H1 (cell line): ENCODE measurements at regions not wholly inside any gene's neighbourhood (a gene's known extent, or its start where the extent isn't known, plus 50 kb on each side); places are given as distances from the start of the nearest gene placed in this dataset.

Experiments
- ASH2L ChIP-seq: fragments of 200-600, 300-600 bp; sonication (generic); IDR thresholded peaks from one replicate; pipeline ENCODE4 v1.7.1; 2017; ENCODE audit warnings: low read length
- E2F6 ChIP-seq: IDR thresholded peaks from 2 replicates; pipeline ENCODE4 v1.6.1; 2012; ENCODE audit warnings: inconsistent platforms
- EZH2 ChIP-seq: fragments of 200-600 bp; sonication (generic); IDR thresholded peaks from 2 replicates; pipeline ENCODE4 v1.7.1; 2012; ENCODE audit warnings: low read depth, mild to moderate bottlenecking, moderate library complexity, low read length, inconsistent platforms; ENCODE audit not compliant: severe bottlenecking
- GTF2F1 ChIP-seq: IDR thresholded peaks from 2 replicates; pipeline ENCODE4 v1.6.1; 2012; ENCODE audit warnings: low read depth, low read length, improper control_type of control experiment, borderline replicate concordance
- MAX ChIP-seq: IDR thresholded peaks from 2 replicates; pipeline ENCODE4 v1.6.1; 2012; ENCODE audit warnings: inconsistent platforms
- POLR2A ChIP-seq, 2 experiments: IDR thresholded peaks; 1 replicate in 1 of 2; 2 replicates in 1 of 2; pipeline ENCODE4 v1.6.1; 2011; ENCODE audit warnings: low read depth in 2 of 2, low read length in 2 of 2, mild to moderate bottlenecking in 2 of 2; ENCODE audit errors: control extremely low read depth in 1 of 2
- POLR2AphosphoS5 ChIP-seq: IDR thresholded peaks from 2 replicates; pipeline ENCODE4 v1.6.1; 2011; ENCODE audit warnings: low read depth, low read length
- RAD21 ChIP-seq, 2 experiments: IDR thresholded peaks in 1 of 2; conservative IDR thresholded peaks in 1 of 2; 2 replicates each; pipeline ENCODE4 v1.6.1; 2011; ENCODE audit warnings: low read depth in 2 of 2, low read length in 2 of 2, improper control_type of control experiment in 1 of 2, inconsistent platforms in 1 of 2, mild to moderate bottlenecking in 1 of 2, moderate library complexity in 1 of 2
- TAF1 ChIP-seq: IDR thresholded peaks from 2 replicates; pipeline ENCODE4 v1.6.1; 2011; ENCODE audit warnings: mild to moderate bottlenecking, low read depth, low read length
- ZNF274 ChIP-seq: IDR thresholded peaks from 2 replicates; pipeline ENCODE4 v1.7.0; 2012; ENCODE audit warnings: low read length, borderline replicate concordance; ENCODE audit errors: extremely low read depth
- TF ChIP-seq, protein P1 (sequence below), 3 experiments: IDR thresholded peaks; 1 replicate in 2 of 3; 2 replicates in 1 of 3; pipeline versions ENCODE4 v1.5.1 to v1.6.1; 2011; ENCODE audit warnings: low read length in 3 of 3, mild to moderate bottlenecking in 3 of 3, inconsistent platforms in 2 of 3, low read depth in 1 of 3, moderate library complexity in 1 of 3; ENCODE audit not compliant: insufficient read depth in 1 of 3; ENCODE audit errors: control extremely low read depth in 1 of 3

- TF ChIP-seq, protein P1, sequence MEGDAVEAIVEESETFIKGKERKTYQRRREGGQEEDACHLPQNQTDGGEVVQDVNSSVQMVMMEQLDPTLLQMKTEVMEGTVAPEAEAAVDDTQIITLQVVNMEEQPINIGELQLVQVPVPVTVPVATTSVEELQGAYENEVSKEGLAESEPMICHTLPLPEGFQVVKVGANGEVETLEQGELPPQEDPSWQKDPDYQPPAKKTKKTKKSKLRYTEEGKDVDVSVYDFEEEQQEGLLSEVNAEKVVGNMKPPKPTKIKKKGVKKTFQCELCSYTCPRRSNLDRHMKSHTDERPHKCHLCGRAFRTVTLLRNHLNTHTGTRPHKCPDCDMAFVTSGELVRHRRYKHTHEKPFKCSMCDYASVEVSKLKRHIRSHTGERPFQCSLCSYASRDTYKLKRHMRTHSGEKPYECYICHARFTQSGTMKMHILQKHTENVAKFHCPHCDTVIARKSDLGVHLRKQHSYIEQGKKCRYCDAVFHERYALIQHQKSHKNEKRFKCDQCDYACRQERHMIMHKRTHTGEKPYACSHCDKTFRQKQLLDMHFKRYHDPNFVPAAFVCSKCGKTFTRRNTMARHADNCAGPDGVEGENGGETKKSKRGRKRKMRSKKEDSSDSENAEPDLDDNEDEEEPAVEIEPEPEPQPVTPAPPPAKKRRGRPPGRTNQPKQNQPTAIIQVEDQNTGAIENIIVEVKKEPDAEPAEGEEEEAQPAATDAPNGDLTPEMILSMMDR (IDR thresholded peaks at IDR 0.05; ENCODE audit: control extremely low read depth in 1 of 3, insufficient read depth in 1 of 3, low read depth in 1 of 3, low read length in 3 of 3), result no peak
- no peak for TF ChIP-seq ASH2L
- TF ChIP-seq TAF1, result no peak
- TF ChIP-seq EZH2, result no peak
- TF ChIP-seq RAD21 (IDR thresholded peaks at IDR 0.05 in 1 of 2, conservative IDR thresholded peaks at IDR 0.05 in 1 of 2; ENCODE audit: low read depth in 2 of 2, low read length in 2 of 2), result no peak
- no peak for TF ChIP-seq POLR2AphosphoS5
- TF ChIP-seq ZNF274, result no peak
- no peak for TF ChIP-seq POLR2A (IDR thresholded peaks at IDR 0.05; ENCODE audit: control extremely low read depth in 1 of 2, low read depth in 2 of 2, low read length in 2 of 2)
- no peak for TF ChIP-seq E2F6
- TF ChIP-seq MAX, result no peak
- no peak for TF ChIP-seq GTF2F1
Observed at GRCh38 chr17:27233059-27233458, 60.9 kb upstream of the WSB1 start.
